ENCODE measurements at regions not wholly inside any gene's neighbourhood (a gene's known extent, or its start where the extent isn't known, plus 50 kb on each side); places are given as distances from the start of the nearest gene placed in this dataset.

GRCh38 chr20:39458452-39458851 lies 496.3 kb downstream of the DHX35 start (continued):
- TF ChIP-seq, protein P1, sequence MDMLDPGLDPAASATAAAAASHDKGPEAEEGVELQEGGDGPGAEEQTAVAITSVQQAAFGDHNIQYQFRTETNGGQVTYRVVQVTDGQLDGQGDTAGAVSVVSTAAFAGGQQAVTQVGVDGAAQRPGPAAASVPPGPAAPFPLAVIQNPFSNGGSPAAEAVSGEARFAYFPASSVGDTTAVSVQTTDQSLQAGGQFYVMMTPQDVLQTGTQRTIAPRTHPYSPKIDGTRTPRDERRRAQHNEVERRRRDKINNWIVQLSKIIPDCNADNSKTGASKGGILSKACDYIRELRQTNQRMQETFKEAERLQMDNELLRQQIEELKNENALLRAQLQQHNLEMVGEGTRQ (IDR thresholded peaks at IDR 0.05; ENCODE audit: low read length), result no peak
- no peak for TF ChIP-seq MAFK (IDR thresholded peaks at IDR 0.05; ENCODE audit: low read depth, low read length)
